ENCODE measurements at regions not wholly inside any gene's neighbourhood (a gene's known extent, or its start where the extent isn't known, plus 50 kb on each side); places are given as distances from the start of the nearest gene placed in this dataset.

DNA sequence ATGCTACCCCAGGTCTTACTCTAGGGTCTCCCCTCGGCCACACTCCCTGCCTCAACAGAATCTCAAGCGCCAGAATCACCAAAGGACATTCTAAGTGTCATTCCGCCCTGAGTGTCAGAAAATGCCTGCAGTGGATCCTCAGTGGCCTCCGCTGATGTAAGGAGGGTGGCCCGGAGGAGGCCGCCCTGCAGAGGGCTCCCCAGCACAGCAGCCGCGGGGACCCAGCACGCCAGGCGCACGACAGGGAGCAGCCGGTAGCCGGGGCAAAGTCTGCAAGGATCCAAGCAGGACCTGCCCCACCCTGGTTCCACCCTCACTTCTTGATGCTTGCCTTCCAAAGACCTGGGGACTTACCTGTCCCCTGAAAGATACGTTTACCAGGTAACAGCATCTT is 54.2 kb upstream of the ID2 start:
- no peaks in the 10 kb centered on the region for H3K79me2 ChIP-seq
- H3K4me1 ChIP-seq, result no peaks in the 10 kb centered on the region
- H2AFZ ChIP-seq, result no peak overlapping the region
- H3K27ac ChIP-seq, result no peak overlapping the region
- no peaks in the 10 kb centered on the region for H3K27me3 ChIP-seq (ENCODE audit: control insufficient read depth, insufficient read depth, low read length)
- H3K4me2 ChIP-seq (ENCODE audit: low read length), result no peak overlapping the region
- TF ChIP-seq, protein P1, sequence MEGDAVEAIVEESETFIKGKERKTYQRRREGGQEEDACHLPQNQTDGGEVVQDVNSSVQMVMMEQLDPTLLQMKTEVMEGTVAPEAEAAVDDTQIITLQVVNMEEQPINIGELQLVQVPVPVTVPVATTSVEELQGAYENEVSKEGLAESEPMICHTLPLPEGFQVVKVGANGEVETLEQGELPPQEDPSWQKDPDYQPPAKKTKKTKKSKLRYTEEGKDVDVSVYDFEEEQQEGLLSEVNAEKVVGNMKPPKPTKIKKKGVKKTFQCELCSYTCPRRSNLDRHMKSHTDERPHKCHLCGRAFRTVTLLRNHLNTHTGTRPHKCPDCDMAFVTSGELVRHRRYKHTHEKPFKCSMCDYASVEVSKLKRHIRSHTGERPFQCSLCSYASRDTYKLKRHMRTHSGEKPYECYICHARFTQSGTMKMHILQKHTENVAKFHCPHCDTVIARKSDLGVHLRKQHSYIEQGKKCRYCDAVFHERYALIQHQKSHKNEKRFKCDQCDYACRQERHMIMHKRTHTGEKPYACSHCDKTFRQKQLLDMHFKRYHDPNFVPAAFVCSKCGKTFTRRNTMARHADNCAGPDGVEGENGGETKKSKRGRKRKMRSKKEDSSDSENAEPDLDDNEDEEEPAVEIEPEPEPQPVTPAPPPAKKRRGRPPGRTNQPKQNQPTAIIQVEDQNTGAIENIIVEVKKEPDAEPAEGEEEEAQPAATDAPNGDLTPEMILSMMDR (IDR thresholded peaks at IDR 0.05), result no peak
- H3K4me3 ChIP-seq (ENCODE audit: low read depth, low read length), result no peak overlapping the region
- H3K9ac ChIP-seq, result no peak overlapping the region
- H3K9me3 ChIP-seq (ENCODE audit: control insufficient read depth, low read length), result no peaks in the 10 kb centered on the region
- H3K36me3 ChIP-seq (ENCODE audit: control insufficient read depth, insufficient read depth, low read length), result no peaks in the 10 kb centered on the region

GRCh38 chr2:8628179-8628865 is 53.5 kb upstream of the ID2 start:
- Histone ChIP-seq H3K36me3 (ENCODE audit: control insufficient read depth, insufficient read depth, low read length) (no peaks in the 10 kb centered on the region), H3K4me1 (no peaks in the 10 kb centered on the region), H3K27ac (no peak overlapping the region), H3K27me3 (ENCODE audit: control insufficient read depth, insufficient read depth, low read length) (no peaks in the 10 kb centered on the region), H3K9ac (no peak overlapping the region), H2AFZ (no peak overlapping the region), H3K4me2 (ENCODE audit: low read length) (no peak overlapping the region), H3K79me2 (no peaks in the 10 kb centered on the region), H3K4me3 (ENCODE audit: low read depth, low read length) (no peak overlapping the region), H3K9me3 (ENCODE audit: control insufficient read depth, low read length) (no peaks in the 10 kb centered on the region)
- TF ChIP-seq, protein P1 (IDR thresholded peaks at IDR 0.05), result no peak

DNA sequence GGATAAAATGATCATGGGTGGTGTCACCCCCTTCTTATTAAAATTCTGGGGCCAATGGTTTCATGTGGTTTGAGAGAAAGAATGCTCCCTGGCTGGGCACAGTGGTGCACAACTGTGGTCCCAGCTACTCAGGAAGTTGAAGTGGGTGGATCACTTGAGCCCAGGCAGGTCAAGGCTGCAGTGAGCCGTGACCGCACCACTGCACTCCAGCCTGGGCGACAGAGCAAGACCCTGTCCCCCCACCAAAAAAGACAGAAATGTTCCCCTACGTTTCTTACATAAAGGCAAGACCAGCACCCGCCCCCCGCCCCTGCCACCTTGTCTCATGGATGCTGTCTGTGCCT is 53.0 kb upstream of the ID2 start:
- Histone ChIP-seq H3K36me3 (ENCODE audit: control insufficient read depth, insufficient read depth, low read length) (no peaks in the 10 kb centered on the region), H3K4me1 (no peaks in the 10 kb centered on the region), H3K9ac (no peak overlapping the region), H3K4me3 (ENCODE audit: low read depth, low read length) (no peak overlapping the region), H3K9me3 (ENCODE audit: control insufficient read depth, low read length) (no peaks in the 10 kb centered on the region), H3K27ac (no peak overlapping the region), H2AFZ (no peak overlapping the region), H3K27me3 (ENCODE audit: control insufficient read depth, insufficient read depth, low read length) (no peaks in the 10 kb centered on the region), H3K4me2 (ENCODE audit: low read length) (no peak overlapping the region), H3K79me2 (no peaks in the 10 kb centered on the region)
- TF ChIP-seq, protein P1 (IDR thresholded peaks at IDR 0.05), result no peak

DNA sequence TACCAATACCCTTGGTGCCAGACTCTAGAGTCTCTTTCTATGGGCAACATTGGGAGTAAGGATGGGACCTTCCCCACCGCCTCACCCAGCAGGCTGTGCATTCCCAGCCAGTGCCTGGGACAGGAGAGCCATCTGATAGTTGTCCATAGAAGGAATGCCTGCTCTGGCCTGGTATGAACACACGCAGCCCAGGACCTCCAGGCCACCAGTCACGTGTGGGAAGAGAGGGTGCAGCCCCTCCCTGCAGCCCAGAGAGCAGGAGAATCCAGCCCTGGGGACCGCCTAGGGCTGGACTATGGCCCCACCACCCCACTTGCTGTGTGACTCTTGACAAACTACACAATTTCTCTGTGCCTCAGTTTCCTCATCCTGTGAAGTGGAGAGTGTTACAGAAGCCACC is 52.5 kb upstream of the ID2 start:
- no peak overlapping the region for H3K27ac ChIP-seq
- TF ChIP-seq, protein P1 (IDR thresholded peaks at IDR 0.05), result no peak

More for the DNA sequence above, 52.5 kb upstream of the ID2 start:
- H3K9ac ChIP-seq, result no peak overlapping the region
- H3K36me3 ChIP-seq (ENCODE audit: control insufficient read depth, insufficient read depth, low read length), result no peaks in the 10 kb centered on the region
- no peaks in the 10 kb centered on the region for H3K9me3 ChIP-seq (ENCODE audit: control insufficient read depth, low read length)
- H2AFZ ChIP-seq, result no peak overlapping the region
- H3K4me3 ChIP-seq (ENCODE audit: low read depth, low read length), result no peak overlapping the region
- H3K79me2 ChIP-seq, result no peaks in the 10 kb centered on the region
- H3K27me3 ChIP-seq (ENCODE audit: control insufficient read depth, insufficient read depth, low read length), result no peaks in the 10 kb centered on the region
- H3K4me2 ChIP-seq (ENCODE audit: low read length), result no peak overlapping the region
- no peaks in the 10 kb centered on the region for H3K4me1 ChIP-seq

All from parathyroid adenoma (tissue), 2 donors.